Body of pancreas (tissue), 4 donors: ENCODE measurements at regions not wholly inside any gene's neighbourhood (a gene's known extent, or its start where the extent isn't known, plus 50 kb on each side); places are given as distances from the start of the nearest gene placed in this dataset. TPM values are rescaled to one million over a fixed set of nuclear protein-coding genes. Genes with fewer than 3 reads are reported as not detected.
A peak's percentile ranks its signal among the peaks of the same experiment; 100 is the strongest.

Experiments
- ATAC-seq: fragments of 150-250 bp; one replicate; pipeline ENCODE4 v1.9.1; 2016
- DNase-seq, 4 donors: peaks; one replicate each; pipeline ENCODE4 v3.0.0-alpha.2; 2019
- H3K27ac ChIP-seq, 4 donors: fragments of 200-600 bp; sonication (generic); 1 replicate in 3 of 4; 2 replicates in 1 of 4; pipeline versions ENCODE4 v1.5.1 to v1.6.1; 2016 to 2019; ENCODE audit warnings: mild to moderate bottlenecking in 1 of 4, mixed read lengths in 1 of 4, moderate library complexity in 1 of 4
- H3K27me3 ChIP-seq, 2 donors: fragments of 200-600 bp; sonication (generic); one replicate each; pipeline ENCODE4 v1.6.0; 2016; ENCODE audit warnings: mild to moderate bottlenecking in 1 of 2
- H3K36me3 ChIP-seq, 2 donors: fragments of 200-600 bp; sonication (generic); replicated peaks in 1 of 2; 2 replicates each; pipeline ENCODE4 v1.5.1; 2016; ENCODE audit warnings: low read depth in 2 of 2; ENCODE audit not compliant: insufficient read depth in 1 of 2
- H3K4me1 ChIP-seq: fragments of 200-600 bp; sonication (generic); one replicate; pipeline ENCODE4 v1.6.0; 2016
- H3K4me3 ChIP-seq, 2 donors: fragments of 200-600 bp; sonication (generic); 1 replicate in 1 of 2; 2 replicates in 1 of 2; pipeline ENCODE4 v1.5.1; 2016 to 2019
- H3K9me3 ChIP-seq, 3 donors: fragments of 200-600 bp; sonication (generic); 1 replicate in 2 of 3; 2 replicates in 1 of 3; pipeline ENCODE4 v1.5.1; 2016
- CTCF ChIP-seq, 7 experiments: fragments of 450-650 bp in 4 of 7; fragments of 200-600 bp in 3 of 7; sonication (generic) in 3 of 7; IDR thresholded peaks; one replicate each; pipeline ENCODE4 v1.5.1; 2016 to 2019; ENCODE audit warnings: antibody characterized with exemption in 7 of 7
- POLR2A ChIP-seq, 3 donors: fragments of 450-650 bp; IDR thresholded peaks; one replicate each; pipeline ENCODE4 v1.6.1; 2016; ENCODE audit warnings: antibody characterized with exemption in 3 of 3, mild to moderate bottlenecking in 2 of 3
- WGBS, 2 donors: methylation state at CpG; one replicate each; pipeline ENCODE4 v1.1.5; 2017; 5-methylcytosine and 5-hydroxymethylcytosine counted together
- intact Hi-C: fragments of 100-400 bp; cut with DNase I; formaldehyde crosslinking; loops from one replicate; pipeline ENCODE4 v1.15.1; 2023
- small RNA-seq: library from RNA; depleted of rRNA; stranded (forward); fragments of <200 nt; gene quantifications from one replicate; pipeline ENCODE3, GENCODE V24; 2016

- intact Hi-C loops: no loop called here
- ATAC-seq (no peak), DNase-seq (peak in 1 of 4 donors; percentile 49)
- Histone ChIP-seq H3K27ac (peak overlapping the region in 1 of 4 donors; percentile 47), H3K4me3 (no peak overlapping the region), H3K4me1 (peaks cover 20% of the 10 kb centered on the region), H3K36me3 (no peaks in the 10 kb centered on the region), H3K27me3 (no peaks in the 10 kb centered on the region), H3K9me3 (no peaks in the 10 kb centered on the region)
- TF ChIP-seq CTCF (IDR thresholded peaks at IDR 0.05): no peak
- WGBS, 2 donors: 79 to 85% methylated on average over 6 of the region's 6 CpGs
Measured at GRCh38 chr1:234665975-234666605, 56.1 kb upstream of the IRF2BP2 start.

- Histone ChIP-seq H3K4me1 (peaks cover 28% of the 10 kb centered on the region), H3K27ac (no peak overlapping the region), H3K36me3 (no peaks in the 10 kb centered on the region), H3K4me3 (no peak overlapping the region), H3K9me3 (no peaks in the 10 kb centered on the region), H3K27me3 (no peaks in the 10 kb centered on the region)
- WGBS, 2 donors: 79 to 83% methylated on average over 8 of the region's 8 CpGs
- no peak for DNase-seq
- no peak for ATAC-seq
- intact Hi-C loops: no loop called here
- TF ChIP-seq POLR2A (IDR thresholded peaks at IDR 0.05) (no peak), CTCF (IDR thresholded peaks at IDR 0.05) (no peak)
Measured at GRCh38 chr1:234662148-234662547, 52.2 kb upstream of the IRF2BP2 start.

GRCh38 chr1:234661317-234661928 lies 51.4 kb upstream of the IRF2BP2 start:
- 80 to 91% methylated on average over 8 to 11 of the region's 11 CpGs for WGBS, 2 donors
- intact Hi-C loops: no loop called here
- H3K4me1 ChIP-seq: peaks cover 32% of the 10 kb centered on the region
- H3K27me3 ChIP-seq: no peaks in the 10 kb centered on the region
- peak overlapping the region in 1 of 4 donors; percentile 23 for H3K27ac ChIP-seq
- H3K9me3 ChIP-seq: no peaks in the 10 kb centered on the region
- no peaks in the 10 kb centered on the region for H3K36me3 ChIP-seq
- ATAC-seq (no peak), DNase-seq (no peak)
- TF ChIP-seq CTCF (IDR thresholded peaks at IDR 0.05): no peak
- no peak overlapping the region for H3K4me3 ChIP-seq

GRCh38 chr1:234660536-234661316 lies 50.7 kb upstream of the IRF2BP2 start:
- ATAC-seq: no peak
- WGBS, 2 donors: 87 to 92% methylated on average over 15 to 18 of the region's 18 CpGs
- intact Hi-C loops: no loop called here
- Histone ChIP-seq H3K27me3 (no peaks in the 10 kb centered on the region), H3K36me3 (no peaks in the 10 kb centered on the region), H3K27ac (peak overlapping the region in 1 of 4 donors; percentile 23), H3K4me3 (no peak overlapping the region), H3K4me1 (peaks cover 32% of the 10 kb centered on the region), H3K9me3 (no peaks in the 10 kb centered on the region)
- TF ChIP-seq CTCF (IDR thresholded peaks at IDR 0.05): no peak
- no peak for TF ChIP-seq POLR2A (IDR thresholded peaks at IDR 0.05)
- no peak for DNase-seq

Small RNA genes lying in the stretch of these regions (small RNA-seq; reads per million reads assigned to genes)
- gene RNY4P16: not detected
